ENCODE measurements at regions not wholly inside any gene's neighbourhood (a gene's known extent, or its start where the extent isn't known, plus 50 kb on each side); places are given as distances from the start of the nearest gene placed in this dataset.

DNA sequence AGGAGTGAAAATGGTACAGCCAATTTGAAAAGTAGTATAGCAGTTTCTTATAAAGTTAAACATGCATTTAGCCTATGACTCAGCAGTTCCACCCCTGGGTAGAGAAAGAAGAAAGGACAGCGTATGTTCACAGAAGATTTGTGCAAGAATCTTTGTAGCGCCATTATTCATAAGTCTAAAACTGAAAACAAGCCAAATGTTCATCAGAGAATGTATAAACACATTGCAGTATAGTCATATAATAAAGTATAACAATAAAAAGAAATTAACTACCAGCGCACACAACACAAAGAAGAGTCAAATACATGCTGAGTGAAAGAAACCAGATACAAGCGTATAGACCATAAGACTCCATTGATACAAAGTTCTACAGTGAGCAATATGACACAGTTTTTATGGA, 294.0 kb downstream of the SAMD5 start:
- H3K9me3 ChIP-seq (ENCODE audit: low read length), result no peaks in the 10 kb centered on the region
- no peak overlapping the region for H3K27ac ChIP-seq (ENCODE audit: low read depth, low read length, poor library complexity, severe bottlenecking)
- no peaks in the 10 kb centered on the region for H3K9me2 ChIP-seq (ENCODE audit: low read depth, low read length)
- no peak overlapping the region for H3K4me2 ChIP-seq (ENCODE audit: low read length)
- TF ChIP-seq CTCF (IDR thresholded peaks at IDR 0.05; ENCODE audit: low read length) (no peak), EZH2 (IDR thresholded peaks at IDR 0.05; ENCODE audit: borderline replicate concordance, low read length) (no peak)
- no peaks in the 10 kb centered on the region for H3F3A ChIP-seq (ENCODE audit: insufficient read depth, low read length)
- no peak overlapping the region for H3K4me3 ChIP-seq (ENCODE audit: low read depth, low read length, poor library complexity, severe bottlenecking)
- no peaks in the 10 kb centered on the region for H3K79me2 ChIP-seq (ENCODE audit: insufficient read depth, low read length)
- H2AFZ ChIP-seq (ENCODE audit: low read length), result no peak overlapping the region
- H3K9ac ChIP-seq (ENCODE audit: low read length), result no peak overlapping the region
- H3K36me3 ChIP-seq (ENCODE audit: insufficient read depth, low read length), result no peaks in the 10 kb centered on the region
- no peaks in the 10 kb centered on the region for H3K27me3 ChIP-seq (ENCODE audit: insufficient read depth, low read length)
- no peaks in the 10 kb centered on the region for H4K20me1 ChIP-seq (ENCODE audit: insufficient read depth, low read length)
- no peaks in the 10 kb centered on the region for H3K4me1 ChIP-seq (ENCODE audit: insufficient read depth, low read length, severe bottlenecking)

DNA sequence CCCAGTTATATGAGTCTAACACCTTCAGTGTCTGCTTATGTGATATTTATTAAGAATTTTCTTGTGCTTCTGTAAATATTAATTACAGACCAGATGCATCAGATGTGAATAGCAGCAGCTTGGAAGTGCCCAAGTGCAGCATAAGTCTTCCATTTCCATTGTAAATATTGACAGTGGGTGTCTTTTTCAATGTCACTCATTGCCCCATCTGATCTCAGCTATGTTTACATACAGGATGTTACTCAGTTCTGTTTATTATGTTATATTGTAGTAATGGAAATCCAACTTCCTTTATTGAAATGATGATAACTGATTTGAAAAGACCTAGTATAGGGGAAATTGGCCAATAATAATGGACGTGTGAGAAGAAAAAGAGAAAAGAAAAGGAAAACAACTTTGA, 296.7 kb downstream of the SAMD5 start:
- no peak overlapping the region for H3K4me2 ChIP-seq (ENCODE audit: low read length)
- H3K79me2 ChIP-seq (ENCODE audit: insufficient read depth, low read length), result no peaks in the 10 kb centered on the region
- H3K4me1 ChIP-seq (ENCODE audit: insufficient read depth, low read length, severe bottlenecking), result no peaks in the 10 kb centered on the region
- no peak overlapping the region for H3K27ac ChIP-seq (ENCODE audit: low read depth, low read length, poor library complexity, severe bottlenecking)
- no peaks in the 10 kb centered on the region for H3K9me2 ChIP-seq (ENCODE audit: low read depth, low read length)
- no peaks in the 10 kb centered on the region for H3F3A ChIP-seq (ENCODE audit: insufficient read depth, low read length)
- H3K36me3 ChIP-seq (ENCODE audit: insufficient read depth, low read length), result no peaks in the 10 kb centered on the region
- H4K20me1 ChIP-seq (ENCODE audit: insufficient read depth, low read length), result no peaks in the 10 kb centered on the region
- no peak for TF ChIP-seq CTCF (IDR thresholded peaks at IDR 0.05; ENCODE audit: low read length)
- TF ChIP-seq EZH2 (IDR thresholded peaks at IDR 0.05; ENCODE audit: borderline replicate concordance, low read length), result no peak
- no peak overlapping the region for H2AFZ ChIP-seq (ENCODE audit: low read length)
- no peak overlapping the region for H3K9ac ChIP-seq (ENCODE audit: low read length)
- no peak overlapping the region for H3K4me3 ChIP-seq (ENCODE audit: low read depth, low read length, poor library complexity, severe bottlenecking)
- no peaks in the 10 kb centered on the region for H3K9me3 ChIP-seq (ENCODE audit: low read length)
- H3K27me3 ChIP-seq (ENCODE audit: insufficient read depth, low read length), result no peaks in the 10 kb centered on the region

GRCh38 chr6:147806697-147807096, 298.2 kb downstream of the SAMD5 start:
- Histone ChIP-seq H3K27me3 (ENCODE audit: insufficient read depth, low read length) (no peaks in the 10 kb centered on the region), H3K27ac (ENCODE audit: low read depth, low read length, poor library complexity, severe bottlenecking) (no peak overlapping the region), H3K9me2 (ENCODE audit: low read depth, low read length) (no peaks in the 10 kb centered on the region), H3K9ac (ENCODE audit: low read length) (no peak overlapping the region), H3F3A (ENCODE audit: insufficient read depth, low read length) (no peaks in the 10 kb centered on the region), H3K9me3 (ENCODE audit: low read length) (no peaks in the 10 kb centered on the region), H3K36me3 (ENCODE audit: insufficient read depth, low read length) (no peaks in the 10 kb centered on the region), H3K4me1 (ENCODE audit: insufficient read depth, low read length, severe bottlenecking) (no peaks in the 10 kb centered on the region), H3K4me2 (ENCODE audit: low read length) (no peak overlapping the region), H3K4me3 (ENCODE audit: low read depth, low read length, poor library complexity, severe bottlenecking) (no peak overlapping the region), H4K20me1 (ENCODE audit: insufficient read depth, low read length) (no peaks in the 10 kb centered on the region), H2AFZ (ENCODE audit: low read length) (no peak overlapping the region), H3K79me2 (ENCODE audit: insufficient read depth, low read length) (no peaks in the 10 kb centered on the region)
- TF ChIP-seq EZH2 (IDR thresholded peaks at IDR 0.05; ENCODE audit: borderline replicate concordance, low read length) (no peak), CTCF (IDR thresholded peaks at IDR 0.05; ENCODE audit: low read length) (no peak)

Data from OCI-LY1 (cell line).